Sigmoid colon (tissue), 6 donors: ENCODE measurements at regions not wholly inside any gene's neighbourhood (a gene's known extent, or its start where the extent isn't known, plus 50 kb on each side); places are given as distances from the start of the nearest gene placed in this dataset.

ENCODE experiments used
- DNase-seq: peaks from one replicate; pipeline ENCODE4 v3.0.0-alpha.2; 2019
- H3K27ac ChIP-seq, 4 donors: fragments of 200-600 bp; sonication (generic); one replicate each; pipeline ENCODE4 v1.5.1; 2016 to 2019; ENCODE audit warnings: mild to moderate bottlenecking in 1 of 4
- H3K27me3 ChIP-seq, 3 donors: fragments of 200-600 bp; sonication (generic); one replicate each; pipeline ENCODE4 v1.5.1; 2019; ENCODE audit warnings: mild to moderate bottlenecking in 1 of 3
- H3K36me3 ChIP-seq, 4 donors: fragments of 200-600 bp; sonication (generic); one replicate each; pipeline ENCODE4 v1.5.1; 2016 to 2019
- H3K4me1 ChIP-seq, 4 donors: fragments of 200-600 bp; sonication (generic); one replicate each; pipeline ENCODE4 v1.5.1; 2017 to 2019
- H3K4me3 ChIP-seq, 4 donors: fragments of 200-600 bp; sonication (generic); one replicate each; pipeline ENCODE4 v1.5.1; 2017 to 2019; ENCODE audit warnings: mild to moderate bottlenecking in 2 of 4, moderate library complexity in 1 of 4
- H3K9me3 ChIP-seq, 4 donors: fragments of 200-600 bp in 3 of 4; sonication (generic) in 3 of 4; one replicate each; pipeline versions ENCODE4 v1.5.1 to v1.6.1; 2013 to 2019
- EP300 ChIP-seq, 4 donors: sonication (generic); formaldehyde crosslinking; IDR thresholded peaks; one replicate each; pipeline ENCODE4 v1.6.1; 2017; ENCODE audit warnings: antibody characterized with exemption in 4 of 4
- POLR2A ChIP-seq, 2 donors: fragments of 450-650 bp; IDR thresholded peaks; one replicate each; pipeline ENCODE4 v1.6.1; 2016; ENCODE audit warnings: antibody characterized with exemption in 2 of 2, mild to moderate bottlenecking in 2 of 2, moderate library complexity in 2 of 2
- POLR2AphosphoS5 ChIP-seq, 4 donors: sonication (generic); formaldehyde crosslinking; IDR thresholded peaks; one replicate each; pipeline ENCODE4 v1.6.1; 2017; ENCODE audit warnings: antibody characterized with exemption in 4 of 4
- WGBS, 2 donors: extraction: QIAGEN DNeasy Blood & Tissue Kit; methylation state at CpG; one replicate each; pipeline ENCODE4 v1.1.7; 2013; 5-methylcytosine and 5-hydroxymethylcytosine counted together
- intact Hi-C: fragments of 100-400 bp; cut with DNase I; formaldehyde crosslinking; loops from one replicate; pipeline ENCODE4 v1.15.1; 2023
- TF ChIP-seq, protein P1 (sequence below), 4 experiments: fragments of 450-650 bp in 3 of 4; fragments of 200-600 bp in 1 of 4; IDR thresholded peaks; one replicate each; pipeline ENCODE4 v1.5.1; 2016 to 2019; ENCODE audit warnings: antibody characterized with exemption in 4 of 4, mild to moderate bottlenecking in 3 of 4, moderate library complexity in 2 of 4
- donor health status: healthy with polysubstance abuse.
- donor health status: healthy.

- Histone ChIP-seq H3K36me3 (no peaks in the 10 kb centered on the region), H3K9me3 (peaks cover 0 to 8% (median 0%) of the 10 kb centered on the region in 4 donors), H3K4me3 (no peak overlapping the region), H3K27ac (no peak overlapping the region), H3K4me1 (no peaks in the 10 kb centered on the region), H3K27me3 (no peaks in the 10 kb centered on the region)
- DNase-seq: no peak
- WGBS, 2 donors: 54 to 72% methylated on average over 8 of the region's 8 CpGs
- intact Hi-C loops: no loop called here
- TF ChIP-seq, protein P1, sequence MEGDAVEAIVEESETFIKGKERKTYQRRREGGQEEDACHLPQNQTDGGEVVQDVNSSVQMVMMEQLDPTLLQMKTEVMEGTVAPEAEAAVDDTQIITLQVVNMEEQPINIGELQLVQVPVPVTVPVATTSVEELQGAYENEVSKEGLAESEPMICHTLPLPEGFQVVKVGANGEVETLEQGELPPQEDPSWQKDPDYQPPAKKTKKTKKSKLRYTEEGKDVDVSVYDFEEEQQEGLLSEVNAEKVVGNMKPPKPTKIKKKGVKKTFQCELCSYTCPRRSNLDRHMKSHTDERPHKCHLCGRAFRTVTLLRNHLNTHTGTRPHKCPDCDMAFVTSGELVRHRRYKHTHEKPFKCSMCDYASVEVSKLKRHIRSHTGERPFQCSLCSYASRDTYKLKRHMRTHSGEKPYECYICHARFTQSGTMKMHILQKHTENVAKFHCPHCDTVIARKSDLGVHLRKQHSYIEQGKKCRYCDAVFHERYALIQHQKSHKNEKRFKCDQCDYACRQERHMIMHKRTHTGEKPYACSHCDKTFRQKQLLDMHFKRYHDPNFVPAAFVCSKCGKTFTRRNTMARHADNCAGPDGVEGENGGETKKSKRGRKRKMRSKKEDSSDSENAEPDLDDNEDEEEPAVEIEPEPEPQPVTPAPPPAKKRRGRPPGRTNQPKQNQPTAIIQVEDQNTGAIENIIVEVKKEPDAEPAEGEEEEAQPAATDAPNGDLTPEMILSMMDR (IDR thresholded peaks at IDR 0.05): no peak
- TF ChIP-seq EP300 (IDR thresholded peaks at IDR 0.05): no peak
- TF ChIP-seq POLR2AphosphoS5 (IDR thresholded peaks at IDR 0.05): no peak
- no peak for TF ChIP-seq POLR2A (IDR thresholded peaks at IDR 0.05)
These were observed 112.0 kb upstream of the SRSF6 start for GRCh38 chr20:43345676-43346075.

DNA sequence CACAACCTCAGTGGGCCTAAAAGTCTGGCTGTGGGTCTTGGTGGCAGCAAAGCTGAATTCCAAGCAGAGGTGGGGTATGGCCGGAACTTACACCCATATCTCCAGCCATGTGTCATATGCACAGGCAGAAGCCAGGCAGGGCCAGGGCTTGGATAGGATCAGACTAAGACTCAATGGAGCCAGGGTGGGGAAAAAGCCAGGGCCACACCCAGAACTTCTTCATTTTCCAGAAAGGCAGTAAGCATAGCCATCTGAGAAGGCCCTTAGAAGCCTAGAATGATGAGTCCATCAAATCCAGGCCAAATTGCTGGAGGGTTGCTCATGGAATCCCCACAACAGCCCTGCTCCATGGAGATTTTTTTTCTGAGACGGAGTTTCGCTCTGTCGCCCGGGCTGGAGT lies 116.2 kb upstream of the SRSF6 start:
- no peak for DNase-seq
- TF ChIP-seq EP300 (IDR thresholded peaks at IDR 0.05) (no peak), POLR2A (IDR thresholded peaks at IDR 0.05) (no peak), POLR2AphosphoS5 (IDR thresholded peaks at IDR 0.05) (no peak)
- TF ChIP-seq, protein P1 (IDR thresholded peaks at IDR 0.05): no peak
- Histone ChIP-seq H3K4me3 (no peak overlapping the region), H3K4me1 (no peaks in the 10 kb centered on the region), H3K27ac (no peak overlapping the region), H3K27me3 (no peaks in the 10 kb centered on the region), H3K36me3 (no peaks in the 10 kb centered on the region), H3K9me3 (peaks cover 0 to 8% (median 0%) of the 10 kb centered on the region in 4 donors)
- WGBS, 2 donors: 83 to 92% methylated on average over 5 of the region's 5 CpGs
- intact Hi-C loops: no loop called here

DNA sequence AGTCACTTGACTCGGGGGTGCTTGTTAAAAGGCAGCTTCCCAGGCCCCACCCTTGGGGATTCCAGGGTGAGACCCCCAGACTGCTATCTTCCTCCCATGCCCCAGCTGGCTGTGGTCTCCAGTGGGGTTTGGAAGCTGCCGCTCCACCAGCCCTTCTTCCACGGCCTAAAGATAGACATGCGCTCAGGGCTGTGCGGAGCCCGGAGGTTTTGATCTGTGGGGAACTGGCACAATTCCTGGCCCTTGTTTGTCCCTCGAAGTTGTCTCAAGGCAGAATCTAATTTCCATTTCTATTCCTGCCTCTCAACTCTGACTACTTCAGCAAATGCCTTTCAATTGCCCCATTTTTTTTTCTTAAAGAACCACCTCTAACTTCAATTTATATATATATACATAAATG lies 120.7 kb upstream of the SRSF6 start:
- no peaks in the 10 kb centered on the region for H3K27me3 ChIP-seq
- H3K27ac ChIP-seq: no peak overlapping the region
- H3K9me3 ChIP-seq: peaks cover 0 to 16% (median 12%) of the 10 kb centered on the region in 4 donors
- no peak overlapping the region for H3K4me3 ChIP-seq
- no peaks in the 10 kb centered on the region for H3K4me1 ChIP-seq
- intact Hi-C loops: no loop called here
- 88 to 89% methylated on average over 7 of the region's 7 CpGs for WGBS, 2 donors
- no peaks in the 10 kb centered on the region for H3K36me3 ChIP-seq
- no peak for TF ChIP-seq EP300 (IDR thresholded peaks at IDR 0.05)
- no peak for TF ChIP-seq POLR2A (IDR thresholded peaks at IDR 0.05)
- no peak for TF ChIP-seq POLR2AphosphoS5 (IDR thresholded peaks at IDR 0.05)
- TF ChIP-seq, protein P1 (IDR thresholded peaks at IDR 0.05): no peak
- no peak for DNase-seq

DNA sequence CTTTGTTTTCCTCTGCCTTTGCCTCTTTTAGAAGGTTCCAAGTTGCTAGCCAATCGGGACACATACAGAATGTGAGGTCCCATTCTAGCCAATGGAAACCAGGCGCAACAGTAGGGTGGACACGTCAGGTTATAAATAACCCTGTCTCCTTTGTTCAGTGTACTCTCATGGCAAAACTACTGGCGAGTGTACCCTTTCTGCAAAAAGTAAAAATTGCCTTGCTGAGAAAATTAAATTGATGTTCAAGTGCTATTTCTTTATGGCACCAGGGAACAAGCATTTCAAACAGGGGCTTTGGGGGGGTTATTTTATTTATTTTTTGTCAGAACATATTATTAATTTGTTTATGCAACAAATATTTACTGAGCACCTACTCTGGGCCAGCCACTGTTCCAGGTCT lies 123.6 kb upstream of the SRSF6 start:
- Histone ChIP-seq H3K27me3 (no peaks in the 10 kb centered on the region), H3K36me3 (no peaks in the 10 kb centered on the region), H3K4me1 (no peaks in the 10 kb centered on the region), H3K27ac (no peak overlapping the region), H3K4me3 (no peak overlapping the region), H3K9me3 (peaks cover 0 to 16% (median 12%) of the 10 kb centered on the region in 4 donors)
- no peak for TF ChIP-seq EP300 (IDR thresholded peaks at IDR 0.05)
- WGBS, 2 donors: 79 to 92% methylated on average over 4 of the region's 4 CpGs
- no peak for DNase-seq
- intact Hi-C loops: no loop called here

DNA sequence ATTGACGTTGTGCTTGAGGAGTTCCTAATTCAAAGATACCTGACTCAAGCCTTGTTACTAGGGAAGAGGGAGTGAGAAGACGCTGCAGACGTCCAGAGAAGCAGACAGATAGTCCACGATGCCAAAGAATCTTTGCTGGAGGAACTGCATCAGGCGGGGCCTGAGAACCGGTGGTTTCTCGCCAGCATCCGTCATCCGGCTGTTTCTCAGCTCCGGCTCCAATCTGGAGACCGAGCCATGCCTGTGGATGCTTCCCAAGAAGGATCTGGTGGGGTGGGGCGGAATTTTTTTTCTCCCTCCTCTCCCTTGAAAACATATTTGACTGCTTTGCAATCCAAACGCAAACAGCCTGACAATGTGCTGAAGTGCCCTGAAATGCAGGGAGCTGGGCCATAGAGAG lies 125.8 kb upstream of the SRSF6 start:
- intact Hi-C loops: no loop called here
- Histone ChIP-seq H3K27ac (no peak overlapping the region), H3K9me3 (peaks cover 0 to 16% (median 12%) of the 10 kb centered on the region in 4 donors), H3K4me3 (no peak overlapping the region), H3K4me1 (no peaks in the 10 kb centered on the region), H3K36me3 (no peaks in the 10 kb centered on the region), H3K27me3 (no peaks in the 10 kb centered on the region)
- DNase-seq: peak; percentile 64
- WGBS, 2 donors: 74 to 80% methylated on average over 13 of the region's 13 CpGs
- no peak for TF ChIP-seq EP300 (IDR thresholded peaks at IDR 0.05)
- no peak for TF ChIP-seq POLR2AphosphoS5 (IDR thresholded peaks at IDR 0.05)
- TF ChIP-seq, protein P1 (IDR thresholded peaks at IDR 0.05): no peak
- TF ChIP-seq POLR2A (IDR thresholded peaks at IDR 0.05): no peak
